H1 (cell line): ENCODE measurements at regions not wholly inside any gene's neighbourhood (a gene's known extent, or its start where the extent isn't known, plus 50 kb on each side); places are given as distances from the start of the nearest gene placed in this dataset.

Experiments
- CTCF ChIA-PET: fragments of 300-600 bp; sonication (Branson Sonifier 250); formaldehyde crosslinking; loops from one replicate; lab custom pipeline; 2021; ENCODE audit not compliant: partially characterized antibody; lab: Charles Lee
- POLR2A ChIA-PET: fragments of 300-600 bp; sonication (Branson Sonifier 250); formaldehyde crosslinking; loops from one replicate; lab custom pipeline; 2021; ENCODE audit warnings: inconsistent platforms; ENCODE audit not compliant: partially characterized antibody; lab: Charles Lee
- DNase-seq, 2 experiments: peaks; one replicate each; pipeline versions ENCODE4 v3.0.0 to v3.0.0-alpha.2; 2010 to 2022; ENCODE audit warnings: low spot score in 2 of 2, low read depth in 1 of 2, mixed read lengths in 1 of 2
- FAIRE-seq: peaks from 2 replicates; lab custom pipeline; 2011; peaks lifted over from hg19 to GRCh38; lab: Jason Lieb, UNC
- H2AFZ ChIP-seq: 2 replicates; pipeline ENCODE4 v1.8.1; 2012; ENCODE audit warnings: low read length, inconsistent platforms
- H2AK5ac ChIP-seq: 2 replicates; pipeline ENCODE4 v1.6.1; 2013; ENCODE audit warnings: low read depth, low read length
- H2BK120ac ChIP-seq: replicated peaks from 2 replicates; pipeline ENCODE3; 2013; ENCODE audit warnings: low read depth, low read length, inconsistent platforms
- H2BK12ac ChIP-seq: 2 replicates; pipeline ENCODE4 v1.6.1; 2013; ENCODE audit warnings: low read depth, low read length
- H2BK15ac ChIP-seq: 2 replicates; pipeline ENCODE4 v1.6.1; 2013; ENCODE audit warnings: low read length
- H2BK20ac ChIP-seq: 2 replicates; pipeline ENCODE4 v1.6.1; 2013; ENCODE audit warnings: low read length
- H2BK5ac ChIP-seq: 2 replicates; pipeline ENCODE4 v1.6.1; 2013; ENCODE audit warnings: low read depth, low read length
- H3K14ac ChIP-seq: 2 replicates; pipeline ENCODE4 v1.6.1; 2013; ENCODE audit warnings: inconsistent platforms; ENCODE audit not compliant: insufficient read length
- H3K18ac ChIP-seq: 2 replicates; pipeline ENCODE4 v1.6.1; 2013; ENCODE audit warnings: low read length; ENCODE audit errors: extremely low read depth
- H3K23ac ChIP-seq: 2 replicates; pipeline ENCODE4 v1.6.1; 2013; ENCODE audit warnings: inconsistent platforms; ENCODE audit not compliant: insufficient read length
- H3K23me2 ChIP-seq: 2 replicates; pipeline ENCODE4 v1.6.1; 2013; ENCODE audit warnings: low read depth, low read length
- H3K27ac ChIP-seq: 2 replicates; pipeline ENCODE4 v1.6.1; 2011; ENCODE audit warnings: low read depth, low read length, inconsistent platforms
- H3K27me3 ChIP-seq, 4 experiments: replicated peaks in 1 of 4; 1 replicate in 1 of 4; 2 replicates in 3 of 4; pipeline versions ENCODE4 v1.6.1 to v1.8.1; 2011 to 2013; ENCODE audit warnings: low read length in 3 of 4, mild to moderate bottlenecking in 3 of 4, inconsistent platforms in 2 of 4, mixed read lengths in 2 of 4, moderate library complexity in 1 of 4; ENCODE audit not compliant: control insufficient read depth in 3 of 4, insufficient read depth in 3 of 4; ENCODE audit errors: extremely low read depth in 1 of 4
- H3K36me3 ChIP-seq, 4 experiments: 2 replicates each; pipeline versions ENCODE4 v1.6.1 to v1.8.1; 2011 to 2013; ENCODE audit warnings: mild to moderate bottlenecking in 4 of 4, low read length in 3 of 4, moderate library complexity in 2 of 4, control low read depth in 1 of 4, inconsistent platforms in 1 of 4; ENCODE audit not compliant: insufficient read depth in 4 of 4, control insufficient read depth in 2 of 4
- H3K4ac ChIP-seq: replicated peaks from 2 replicates; pipeline ENCODE3; 2013; ENCODE audit warnings: low read length, low read depth, mixed read lengths, inconsistent platforms; ENCODE audit not compliant: insufficient read length
- H3K4me1 ChIP-seq, 4 experiments: replicated peaks in 1 of 4; 1 replicate in 1 of 4; 2 replicates in 3 of 4; pipeline versions ENCODE4 v1.6.1 to v1.8.1; 2011 to 2013; ENCODE audit warnings: low read length in 3 of 4, inconsistent platforms in 2 of 4, mixed read lengths in 1 of 4; ENCODE audit not compliant: insufficient read depth in 4 of 4, control insufficient read depth in 3 of 4
- H3K4me2 ChIP-seq, 2 experiments: 2 replicates each; pipeline versions ENCODE4 v1.6.1 to v1.8.1; 2011 to 2013; ENCODE audit warnings: low read depth in 2 of 2, low read length in 2 of 2, control low read depth in 1 of 2, inconsistent platforms in 1 of 2, mild to moderate bottlenecking in 1 of 2; ENCODE audit not compliant: insufficient read depth in 1 of 2
- H3K4me3 ChIP-seq, 4 experiments: fragments of 200-600, 300-600 bp in 1 of 4; sonication (generic), shearing (Covaris generic), sonication (Bioruptor Twin) in 1 of 4; 2 replicates each; pipeline versions ENCODE4 v1.5.1 to v1.8.1; 2011 to 2016; ENCODE audit warnings: low read length in 4 of 4, low read depth in 3 of 4, control low read depth in 2 of 4, inconsistent platforms in 2 of 4, mild to moderate bottlenecking in 2 of 4, mixed read lengths in 1 of 4, moderate library complexity in 1 of 4; ENCODE audit not compliant: insufficient read depth in 2 of 4; ENCODE audit errors: extremely low read depth in 1 of 4
- H3K56ac ChIP-seq: replicated peaks from 2 replicates; pipeline ENCODE3; 2013; ENCODE audit warnings: low read depth, mild to moderate bottlenecking, mixed read lengths, low read length, inconsistent platforms; ENCODE audit not compliant: insufficient read length
- H3K79me1 ChIP-seq: 2 replicates; pipeline ENCODE4 v1.6.1; 2013; ENCODE audit warnings: low read depth, low read length, control low read depth
- H3K79me2 ChIP-seq, 2 experiments: 2 replicates each; pipeline versions ENCODE4 v1.6.1 to v1.8.1; 2012 to 2013; ENCODE audit warnings: low read length in 2 of 2, mild to moderate bottlenecking in 2 of 2, inconsistent platforms in 1 of 2; ENCODE audit not compliant: insufficient read depth in 2 of 2, control insufficient read depth in 1 of 2
- H3K9ac ChIP-seq, 4 experiments: replicated peaks in 1 of 4; 1 replicate in 1 of 4; 2 replicates in 3 of 4; pipeline versions ENCODE4 v1.6.1 to v1.8.1; 2011 to 2013; ENCODE audit warnings: low read depth in 3 of 4, low read length in 3 of 4, control low read depth in 2 of 4, mild to moderate bottlenecking in 2 of 4, moderate library complexity in 2 of 4, inconsistent platforms in 1 of 4; ENCODE audit errors: extremely low read depth in 1 of 4
- H3K9me3 ChIP-seq, 2 experiments: 2 replicates each; pipeline versions ENCODE4 v1.6.1 to v1.8.1; 2012 to 2013; ENCODE audit warnings: mild to moderate bottlenecking in 2 of 2, moderate library complexity in 2 of 2, control low read depth in 1 of 2, inconsistent platforms in 1 of 2, low read depth in 1 of 2, low read length in 1 of 2, mixed read lengths in 1 of 2; ENCODE audit not compliant: insufficient read depth in 2 of 2
- H4K20me1 ChIP-seq, 2 experiments: replicated peaks in 1 of 2; 2 replicates each; pipeline versions ENCODE3 to v1.8.1; 2011 to 2013; ENCODE audit warnings: inconsistent platforms in 2 of 2, low read length in 2 of 2, mild to moderate bottlenecking in 1 of 2; ENCODE audit not compliant: insufficient read depth in 2 of 2, control insufficient read depth in 1 of 2
- H4K5ac ChIP-seq: 2 replicates; pipeline ENCODE4 v1.6.1; 2013; ENCODE audit warnings: low read length, low read depth, mixed read lengths, inconsistent platforms; ENCODE audit not compliant: insufficient read length
- H4K8ac ChIP-seq: 2 replicates; pipeline ENCODE4 v1.8.0; 2013; ENCODE audit warnings: mild to moderate bottlenecking, moderate library complexity, low read length, inconsistent platforms; ENCODE audit not compliant: insufficient read depth; ENCODE audit errors: extremely low read depth
- H4K91ac ChIP-seq: replicated peaks from 2 replicates; pipeline ENCODE3; 2013; ENCODE audit warnings: low read length, mixed read lengths, inconsistent platforms; ENCODE audit not compliant: insufficient read length
- ATF3 ChIP-seq: IDR thresholded peaks from 2 replicates; pipeline ENCODE4 v1.6.1; 2011; ENCODE audit warnings: low read depth, mild to moderate bottlenecking, low read length; ENCODE audit not compliant: insufficient read depth
- BCL11A ChIP-seq, 2 experiments: IDR thresholded peaks; one replicate each; pipeline ENCODE4 v1.6.1; 2011; ENCODE audit warnings: low read depth in 2 of 2, low read length in 2 of 2, mild to moderate bottlenecking in 2 of 2
- KDM1A ChIP-seq: fragments of 200-600, 300-600 bp; sonication (generic); IDR thresholded peaks from 2 replicates; pipeline ENCODE4 v1.7.1; 2016; ENCODE audit warnings: mild to moderate bottlenecking, low read length, borderline replicate concordance
- KDM4A ChIP-seq: IDR thresholded peaks from one replicate; pipeline ENCODE4 v1.7.1; 2012; ENCODE audit warnings: low read depth, mild to moderate bottlenecking, moderate library complexity, low read length, inconsistent platforms; ENCODE audit not compliant: severe bottlenecking
- SIRT6 ChIP-seq: IDR thresholded peaks from one replicate; pipeline ENCODE4 v1.7.1; 2012; ENCODE audit warnings: low read length, inconsistent platforms
- TEAD4 ChIP-seq: IDR thresholded peaks from 2 replicates; pipeline ENCODE4 v1.6.1; 2012; ENCODE audit warnings: low read depth, low read length, inconsistent platforms, mixed read lengths
- WGBS, 2 experiments: shearing (Covaris generic) in 1 of 2; methylation state at CpG; one replicate each; pipeline versions ENCODE4 v1.1.6 to v1.1.7; 2013 to 2015; ENCODE audit warnings: low lambda C conversion rate in 2 of 2, mixed read lengths in 2 of 2, inconsistent platforms in 1 of 2, low coverage in 1 of 2, missing lambda C conversion rate in 1 of 2; ENCODE audit not compliant: insufficient replicate concordance in 2 of 2, insufficient coverage in 1 of 2, insufficient read length in 1 of 2; ENCODE audit errors: extremely low coverage in 1 of 2, missing lambda C conversion rate in 1 of 2; 5-methylcytosine and 5-hydroxymethylcytosine counted together

- Histone ChIP-seq H4K8ac (no peak overlapping the region), H2AK5ac (0 out of 2 replicates have a peak overlapping the region, but pooled peaks have one; percentile 39), H2BK12ac (no peak overlapping the region), H3K4me3 (no peak overlapping the region), H3K79me2 (no peaks in the 10 kb centered on the region), H2AFZ (no peak overlapping the region), H3K79me1 (no peaks in the 10 kb centered on the region), H2BK15ac (no peak overlapping the region), H3K4me1 (peaks cover 0 to 2% (median 0%) of the 10 kb centered on the region in 4 experiments; a peak in 1 of 7 replicates), H3K23ac (no peak overlapping the region), H2BK5ac (no peak overlapping the region), H3K9me3 (no peaks in the 10 kb centered on the region; a peak in 1 of 4 replicates), H3K18ac (no peak overlapping the region), H2BK120ac (no peak overlapping the region), H3K36me3 (no peaks in the 10 kb centered on the region), H3K56ac (no peak overlapping the region), H4K91ac (no peak overlapping the region), H3K27me3 (no peaks in the 10 kb centered on the region), H3K4ac (no peak overlapping the region), H2BK20ac (no peak overlapping the region), H3K4me2 (no peak overlapping the region), H3K27ac (no peak overlapping the region), H3K14ac (no peak overlapping the region), H4K5ac (no peak overlapping the region), H3K23me2 (no peaks in the 10 kb centered on the region), H3K9ac (no peak overlapping the region), H4K20me1 (no peaks in the 10 kb centered on the region)
- ChIA-PET POLR2A (no interaction called here), CTCF (interaction anchor here (1.3 kb wide), 1 partner anchor 322 kb away, joined by 3 read pairs; no protein-coding TSS in a partner anchor)
- FAIRE-seq = no peak
- no peak for TF ChIP-seq KDM1A
- TF ChIP-seq BCL11A (IDR thresholded peaks at IDR 0.05; ENCODE audit: low read depth in 2 of 2, low read length in 2 of 2) = no peak
- TF ChIP-seq KDM4A = no peak
- no peak for TF ChIP-seq ATF3
- TF ChIP-seq SIRT6 = no peak
- TF ChIP-seq TEAD4 = no peak
- 96% methylated on average over 3 of the region's 3 CpGs; no CpG with 5 or more reads in 1 of the 2 experiments for WGBS, 2 experiments
- DNase-seq = no peak
Measured at GRCh38 chr20:48128436-48128835, 343.2 kb upstream of the SULF2 start.
